HG02642 (cell line): ENCODE measurements at regions not wholly inside any gene's neighbourhood (a gene's known extent, or its start where the extent isn't known, plus 50 kb on each side); places are given as distances from the start of the nearest gene placed in this dataset.
A peak's percentile ranks its signal among the peaks of the same experiment; 100 is the strongest.

Experiments used
- ATAC-seq: cut with Tn5 transposase; IDR thresholded peaks from one replicate; pipeline ENCODE4 v1.9.1; 2021; ENCODE audit warnings: mild to moderate bottlenecking; ENCODE audit not compliant: unreplicated experiment, poor library complexity

DNA sequence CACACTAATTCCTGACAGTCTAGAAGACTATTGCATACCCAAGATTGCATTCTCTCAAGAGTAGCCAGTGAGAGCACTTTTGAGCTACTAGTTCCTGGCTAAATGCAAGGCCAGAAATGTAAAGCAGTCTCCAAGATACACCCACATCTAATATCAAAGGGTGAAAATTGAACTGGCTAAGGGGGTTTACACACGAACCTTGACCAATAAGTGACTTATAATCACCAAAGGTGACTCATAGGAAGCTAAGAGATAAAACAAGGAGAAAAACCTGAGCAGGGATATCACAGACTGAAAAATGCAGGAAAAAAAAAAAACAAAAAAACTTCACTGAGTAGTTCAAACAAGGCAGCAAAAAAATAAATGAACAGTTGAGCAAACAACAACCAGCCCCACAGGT is 172.2 kb upstream of the RRP15 start:
- no peak for ATAC-seq

DNA sequence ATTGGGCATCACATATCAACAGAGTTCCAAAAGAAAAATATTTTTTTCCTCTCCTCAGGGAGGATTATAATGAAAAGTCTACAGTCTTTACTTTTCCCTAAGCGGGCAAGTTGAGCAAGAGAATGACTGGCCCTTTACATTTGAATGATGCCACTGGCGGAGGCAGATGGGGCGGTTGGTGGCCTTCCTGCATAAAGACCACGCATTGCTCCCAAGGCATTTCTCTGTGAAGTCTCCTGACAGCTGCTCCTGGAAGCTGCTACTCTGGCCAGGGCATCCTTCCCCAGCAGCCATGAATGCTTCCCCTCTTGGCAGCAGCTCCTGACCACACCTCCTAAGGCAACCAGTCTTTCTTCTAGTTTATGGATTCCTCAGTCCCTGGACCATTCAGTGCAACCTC is 161.1 kb upstream of the RRP15 start:
- no peak for ATAC-seq

DNA sequence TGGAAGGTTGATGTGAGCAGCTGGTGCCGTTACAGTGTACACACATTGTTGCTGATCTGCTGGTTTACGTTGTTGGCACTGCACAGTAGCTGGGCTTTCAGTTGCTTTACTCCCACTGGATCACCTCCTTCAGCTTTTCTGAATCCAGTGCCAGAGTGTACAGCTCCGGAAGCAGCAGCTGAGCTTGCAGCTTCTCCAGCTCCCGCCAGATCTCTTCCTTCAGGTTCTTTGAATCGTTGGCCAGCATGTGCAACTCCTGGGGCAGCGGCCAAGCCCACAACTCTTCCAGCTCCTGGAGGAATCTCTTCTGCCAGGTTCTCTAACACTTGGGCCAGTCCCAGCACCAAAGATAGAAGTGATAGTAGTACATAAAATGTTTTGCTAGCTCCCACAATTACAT is 149.7 kb upstream of the RRP15 start:
- ATAC-seq: no peak

DNA sequence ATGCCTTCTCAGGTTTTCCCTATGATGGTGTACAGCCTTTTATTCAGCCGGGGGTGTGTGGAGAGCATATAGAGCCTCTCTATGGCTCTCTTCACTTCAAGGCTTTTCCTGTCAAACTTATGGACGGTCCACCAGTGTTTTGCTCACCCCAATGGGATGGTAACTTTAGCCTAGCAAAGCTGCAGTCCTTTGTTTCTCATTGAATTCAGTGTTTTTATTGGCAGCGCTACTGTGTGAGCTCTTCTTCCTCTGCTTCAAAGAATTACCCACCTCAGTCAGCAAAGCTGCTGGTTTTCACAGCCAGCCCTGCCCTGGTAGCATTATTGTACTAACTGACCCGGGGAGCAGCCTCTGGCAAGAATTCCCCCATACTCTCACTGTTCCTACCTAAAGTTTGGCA is 145.3 kb upstream of the RRP15 start:
- no peak for ATAC-seq

DNA sequence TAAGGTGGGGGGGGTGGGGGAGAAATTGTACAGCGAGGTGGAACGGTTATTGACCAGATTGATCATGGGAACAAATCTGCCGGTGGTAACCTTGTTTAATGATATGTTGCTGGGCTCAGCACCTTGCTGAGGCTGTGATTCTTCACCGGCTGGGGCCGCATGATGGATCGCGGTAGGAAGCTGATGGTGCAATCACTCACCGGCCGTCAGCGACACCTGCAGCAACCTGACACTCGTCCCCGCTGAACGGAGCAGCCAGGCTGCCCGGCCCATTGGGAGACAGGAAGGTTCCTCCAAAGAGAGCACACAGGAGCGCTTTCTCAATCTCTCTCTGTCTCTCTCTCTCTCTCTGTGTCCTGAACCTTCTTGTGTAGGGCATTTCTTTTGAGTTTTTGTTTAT is 128.5 kb upstream of the RRP15 start:
- no peak for ATAC-seq

DNA sequence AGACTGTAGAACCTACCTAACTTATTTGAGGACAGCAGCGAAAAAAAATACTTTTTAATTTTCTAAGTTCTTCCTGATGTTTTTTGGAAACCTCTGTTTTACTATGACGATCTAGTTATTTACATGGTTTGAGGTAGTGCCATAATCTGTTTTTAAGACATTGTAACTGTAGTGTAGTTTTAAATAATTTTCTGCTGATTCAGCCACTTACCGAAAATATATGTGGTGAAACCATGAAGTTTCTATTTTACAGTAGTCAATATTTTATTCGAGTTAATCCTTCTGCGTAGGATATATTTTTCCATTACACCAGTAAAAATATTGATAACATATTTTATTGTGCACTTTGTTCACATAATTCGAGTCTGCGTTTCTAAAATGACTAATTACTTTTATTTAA is 121.7 kb upstream of the RRP15 start:
- ATAC-seq: no peak

DNA sequence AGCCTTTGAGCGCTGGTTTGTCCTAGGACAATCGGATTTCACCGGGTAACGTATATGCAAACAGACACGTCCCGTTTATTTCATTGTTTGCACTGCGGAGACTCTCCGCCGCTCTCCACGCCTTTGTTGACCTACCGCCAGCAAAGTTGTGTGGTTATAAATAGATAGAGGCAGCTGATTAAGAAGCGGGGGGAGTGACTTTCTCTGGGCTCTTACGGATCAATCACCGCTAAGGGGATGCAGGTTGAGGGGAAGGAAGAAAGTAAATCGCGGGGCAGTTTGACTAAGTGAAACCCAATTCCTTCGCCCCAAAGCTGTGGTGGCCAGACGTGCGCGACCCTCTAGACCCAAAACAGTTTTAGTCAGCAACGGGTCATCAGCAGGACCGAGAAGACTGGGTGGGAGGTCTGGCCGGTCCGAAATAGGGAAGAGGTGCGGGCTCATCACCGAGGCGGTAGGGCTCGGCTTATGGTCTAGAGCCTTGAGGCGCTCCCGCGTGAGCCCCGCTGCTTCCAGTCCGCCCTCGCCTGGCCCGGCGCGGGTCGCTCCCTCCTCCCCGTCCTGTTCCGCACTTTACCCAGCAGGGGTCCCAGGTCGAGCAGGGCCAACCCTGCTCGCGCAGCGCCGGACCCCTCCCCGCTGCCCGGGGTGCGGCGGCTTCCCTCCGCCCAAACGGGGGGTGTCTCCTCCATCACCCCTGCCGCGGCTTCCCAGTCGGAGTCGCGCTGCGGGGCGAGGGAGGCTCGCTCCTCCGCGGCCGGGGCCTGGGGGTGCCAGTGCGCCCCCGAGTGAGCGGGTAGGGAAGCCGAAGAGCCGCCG is 120.8 kb upstream of the RRP15 start:
- peak; percentile 70 for ATAC-seq

DNA sequence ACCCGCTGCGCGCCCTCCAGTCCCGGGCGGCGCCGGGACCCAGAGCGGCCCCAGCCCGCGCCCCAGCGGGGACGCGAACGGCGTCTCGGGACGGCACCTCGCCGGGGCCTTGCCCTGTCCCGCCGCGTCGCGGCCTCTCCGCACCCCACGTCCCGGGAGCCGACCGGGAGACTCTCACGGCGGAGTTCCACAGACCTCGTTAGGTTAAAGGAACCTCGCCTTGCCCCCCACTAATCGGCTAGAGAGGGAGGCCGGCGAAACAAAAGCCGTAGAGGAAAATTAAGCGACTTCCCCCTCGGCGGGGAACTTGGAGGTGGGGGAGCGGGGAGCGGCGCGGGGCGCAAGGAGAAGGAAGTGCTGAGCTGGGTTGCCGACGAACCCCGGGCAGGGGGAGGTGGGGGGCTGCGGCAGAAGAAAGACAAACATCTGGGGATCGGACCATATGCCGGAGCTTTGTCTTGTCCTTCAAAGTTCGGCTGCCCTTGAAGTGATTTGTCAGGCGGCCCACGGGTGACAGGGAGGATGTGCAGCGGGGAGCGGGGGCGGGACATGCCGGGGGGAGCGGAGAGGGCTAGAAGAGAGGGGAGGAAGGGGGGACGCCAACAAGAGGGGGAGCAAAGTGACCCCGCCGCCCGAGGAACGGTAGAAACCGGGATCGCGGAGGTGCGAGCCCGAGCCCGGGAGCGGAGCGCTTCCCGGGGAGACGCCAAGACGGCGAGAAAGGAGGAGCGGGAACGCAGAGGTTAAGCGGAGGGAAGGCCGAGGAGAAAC is 120.0 kb upstream of the RRP15 start:
- peak; percentile 67 for ATAC-seq

DNA sequence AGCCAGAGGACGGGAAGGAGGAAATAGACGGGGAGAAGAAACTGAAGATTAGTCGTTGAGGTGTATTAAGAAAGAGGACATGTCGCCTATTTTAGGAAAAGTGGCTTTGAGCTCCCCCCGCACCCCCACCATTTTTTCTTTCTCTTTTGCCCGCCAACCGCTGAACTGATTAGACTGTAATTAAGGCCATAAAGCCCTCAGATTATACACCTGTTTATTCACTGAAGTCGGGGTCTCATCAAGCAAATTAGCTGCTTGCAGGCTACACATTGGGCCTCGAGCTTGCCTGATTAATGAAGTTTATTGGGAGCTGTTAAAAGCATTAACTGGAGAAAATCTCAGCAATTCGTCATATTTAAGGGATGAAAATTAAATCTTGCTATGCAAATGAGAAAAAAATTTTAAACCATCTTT is 119.4 kb upstream of the RRP15 start:
- no peak for ATAC-seq

DNA sequence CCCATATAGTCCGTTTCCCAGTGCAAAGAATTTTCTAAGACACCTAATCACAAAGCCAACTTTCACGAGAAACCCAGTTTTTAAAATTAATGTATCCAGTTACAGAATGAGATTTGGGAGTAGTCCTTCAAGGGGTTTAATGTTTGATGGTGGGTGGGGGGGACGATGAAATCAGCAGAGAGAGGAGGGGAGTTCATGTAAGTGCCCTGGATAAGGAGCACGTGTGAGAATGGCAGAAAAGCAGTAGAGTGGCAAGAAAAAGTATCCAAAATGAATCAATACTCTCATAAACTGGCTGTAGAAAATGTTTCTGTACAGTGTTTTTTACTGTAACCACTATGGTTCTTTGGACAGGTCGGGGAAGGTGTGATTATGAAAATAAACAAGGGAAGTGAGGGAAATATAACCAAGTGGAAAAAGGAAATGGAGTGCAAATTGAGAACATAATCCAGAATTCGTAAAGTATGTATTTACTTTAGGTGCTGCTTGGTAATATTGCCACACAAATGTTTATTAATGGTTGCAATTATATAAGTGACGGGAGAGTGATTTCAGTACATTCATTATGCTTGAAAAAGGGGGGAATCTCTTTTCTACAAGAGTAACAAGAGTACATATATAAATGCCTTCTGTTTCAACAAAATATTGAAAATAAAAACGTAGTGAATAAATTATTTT is 118.7 kb upstream of the RRP15 start:
- no peak for ATAC-seq

DNA sequence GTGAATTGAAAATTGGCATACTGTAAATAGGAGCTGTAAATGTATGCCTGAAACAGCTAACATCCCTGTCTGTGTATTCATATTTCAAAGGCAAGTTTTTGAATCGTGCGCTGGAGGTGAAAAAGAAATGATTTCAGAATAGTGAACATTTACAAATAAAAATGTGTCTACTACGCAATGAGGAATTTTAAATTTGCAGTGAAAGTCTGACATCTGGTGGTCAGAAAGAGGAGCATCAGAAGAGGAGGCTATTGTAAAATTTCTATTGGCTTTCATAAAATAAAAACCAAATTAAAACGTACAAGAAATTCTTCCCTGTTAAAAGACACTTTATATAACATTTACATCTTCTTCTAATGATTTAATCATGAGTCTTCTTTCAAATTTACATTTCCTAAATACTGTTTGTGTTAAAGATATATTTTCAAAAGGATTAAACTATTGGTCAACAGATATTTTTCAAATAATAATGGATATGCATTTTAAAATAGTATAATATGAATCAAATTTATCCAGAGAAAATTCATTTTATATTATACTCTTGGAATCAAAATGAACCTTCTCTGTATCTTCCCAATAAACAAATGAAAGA is 113.7 kb upstream of the RRP15 start:
- no peak for ATAC-seq

DNA sequence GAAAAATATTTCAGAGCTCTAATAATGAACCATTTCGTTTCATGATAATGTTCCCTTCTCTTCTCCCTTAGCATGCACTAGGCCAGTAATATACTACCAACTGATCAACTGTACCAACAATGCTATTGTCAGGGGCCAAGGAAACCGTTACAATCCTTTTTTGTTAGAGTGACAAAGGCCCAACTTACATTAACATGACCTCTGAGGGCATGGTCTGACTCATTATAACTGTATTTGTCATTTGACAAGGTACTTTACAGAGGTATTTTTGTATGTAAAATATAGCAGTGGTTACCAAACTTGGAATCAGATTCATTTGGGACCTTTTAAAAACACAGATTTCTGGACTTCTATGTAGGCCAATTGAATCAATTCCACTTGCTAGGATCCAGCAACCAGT is 102.6 kb upstream of the RRP15 start:
- ATAC-seq: no peak

DNA sequence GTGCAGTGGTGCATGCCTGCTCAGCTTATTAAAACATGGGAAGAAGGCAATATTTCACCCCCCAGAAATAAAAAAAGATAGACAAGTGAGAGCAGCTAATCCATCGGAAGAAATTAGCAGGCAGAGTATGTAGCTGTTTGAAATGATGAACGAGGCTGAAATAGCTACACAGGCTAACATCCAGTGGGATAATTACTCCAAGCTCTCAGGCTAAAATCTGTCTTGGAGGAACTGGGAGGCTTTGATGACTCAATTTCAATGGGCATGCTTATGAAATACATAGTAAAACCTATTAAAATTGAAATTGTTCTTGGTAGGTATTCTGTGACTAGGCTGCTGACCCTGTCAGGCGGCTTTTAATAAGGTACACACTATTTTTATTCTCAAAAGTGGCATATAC is 84.1 kb upstream of the RRP15 start:
- no peak for ATAC-seq

DNA sequence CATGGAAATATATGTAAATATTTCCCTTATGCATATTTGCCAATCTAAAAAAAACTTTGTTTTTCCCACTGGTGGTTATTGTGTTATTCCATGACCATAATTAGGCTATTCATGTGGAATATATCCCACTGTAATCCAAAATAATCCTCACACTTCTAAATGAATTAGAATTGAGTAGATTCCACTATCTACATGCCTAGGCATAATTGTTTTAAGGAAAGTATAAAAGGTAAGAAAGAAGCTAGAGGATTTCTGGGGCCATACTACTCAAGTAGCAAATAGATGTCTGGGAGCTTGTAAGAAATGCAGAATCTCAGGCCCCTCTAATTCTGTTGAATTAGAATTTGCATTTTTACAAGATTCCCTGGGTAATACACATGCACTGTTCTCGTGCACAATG is 83.5 kb upstream of the RRP15 start:
- no peak for ATAC-seq

DNA sequence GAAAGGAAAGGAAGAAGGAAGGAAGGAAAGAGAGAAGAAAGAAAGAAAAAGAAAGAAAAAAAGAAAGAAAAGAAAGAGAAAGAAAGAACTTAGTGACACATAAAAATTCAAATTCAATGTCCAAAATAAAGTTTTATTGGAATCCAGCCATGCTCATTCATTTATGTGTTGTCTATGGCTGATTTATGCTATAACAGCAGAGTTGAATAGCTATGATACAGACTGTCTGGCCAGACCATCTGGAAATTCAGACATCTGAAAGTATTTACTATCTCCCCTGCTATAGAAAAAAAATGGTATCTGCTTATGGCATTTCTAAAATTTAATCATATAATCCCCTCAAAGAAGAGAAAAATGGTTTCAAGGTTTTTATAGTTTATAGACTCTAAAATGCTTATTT is 79.4 kb upstream of the RRP15 start:
- no peak for ATAC-seq

DNA sequence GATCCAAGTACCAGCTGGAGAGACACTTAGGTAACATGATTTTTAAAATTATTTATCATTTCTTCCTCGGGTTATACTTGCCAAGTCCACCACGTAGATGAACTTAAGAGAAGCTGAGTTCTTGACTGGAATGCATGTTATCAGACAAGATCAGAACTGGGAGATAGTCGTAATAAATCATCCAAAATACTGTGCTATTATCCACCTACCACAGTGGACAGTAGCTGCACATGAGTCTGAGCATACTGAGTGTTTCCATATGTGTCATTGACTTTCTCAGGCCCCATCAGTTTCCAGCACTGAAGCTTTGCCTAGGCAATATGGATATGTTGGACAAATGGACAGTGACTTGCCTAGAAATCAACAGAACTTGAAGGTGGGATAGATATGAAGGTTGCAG is 77.9 kb upstream of the RRP15 start:
- no peak for ATAC-seq

DNA sequence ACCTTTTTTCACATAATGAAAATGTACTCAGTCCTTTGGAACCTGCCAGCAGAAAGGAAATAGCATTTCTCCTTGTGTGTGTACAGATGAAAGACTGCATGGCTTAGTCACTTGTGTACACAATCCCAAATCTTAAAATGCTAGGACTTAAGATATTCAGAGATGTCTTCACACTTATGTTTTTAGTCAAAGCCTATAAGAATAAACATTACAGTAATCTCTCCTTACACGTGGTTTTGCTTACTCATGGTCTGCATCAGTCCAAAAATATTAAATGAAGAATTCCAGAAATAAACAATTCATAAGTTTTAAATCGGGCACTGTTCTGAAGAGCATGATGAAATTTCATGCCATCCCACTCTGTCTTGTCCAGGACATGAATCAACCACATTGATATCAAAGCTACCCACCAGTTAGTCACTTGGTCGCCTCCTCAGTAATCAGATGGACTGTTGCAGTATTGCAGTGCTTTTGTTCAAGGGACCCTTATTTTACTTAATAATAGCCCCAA is 75.7 kb upstream of the RRP15 start:
- ATAC-seq: no peak

DNA sequence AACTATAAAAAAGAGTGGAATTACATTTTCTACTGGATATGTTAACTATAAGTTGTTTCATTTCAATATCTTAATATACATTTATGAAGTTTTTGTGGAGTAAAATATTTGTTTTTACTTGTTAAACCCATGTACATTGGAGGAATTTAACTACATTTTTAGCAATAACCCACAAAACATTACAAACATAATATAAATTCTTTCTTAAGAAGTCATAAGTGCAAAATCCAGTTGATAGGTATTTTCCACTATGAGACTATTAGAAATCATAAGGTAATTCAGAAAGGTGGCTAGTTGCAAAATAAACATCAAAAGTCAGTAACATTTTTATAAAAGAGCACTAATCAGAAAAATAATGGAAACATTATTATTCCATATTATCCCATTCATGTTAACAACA is 73.9 kb upstream of the RRP15 start:
- no peak for ATAC-seq

DNA sequence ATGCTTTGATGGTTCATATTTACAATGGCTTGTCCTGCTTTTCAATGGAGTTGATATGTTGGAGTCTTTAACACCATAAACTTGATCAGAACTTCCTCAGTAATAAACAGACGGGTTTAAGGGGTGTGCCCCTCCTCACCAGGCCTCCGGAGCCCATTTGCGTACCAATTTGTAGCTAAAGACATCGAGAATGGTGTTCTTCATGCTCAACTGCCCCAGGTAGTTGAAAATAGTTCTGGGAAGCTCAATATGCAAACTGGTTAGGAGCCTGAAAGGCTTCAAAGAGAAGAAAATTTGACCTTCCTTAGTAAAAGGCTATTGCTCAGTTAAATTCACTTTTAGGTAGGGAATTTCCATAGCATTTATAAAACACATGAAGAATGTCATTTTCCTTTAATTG is 68.1 kb upstream of the RRP15 start:
- no peak for ATAC-seq

DNA sequence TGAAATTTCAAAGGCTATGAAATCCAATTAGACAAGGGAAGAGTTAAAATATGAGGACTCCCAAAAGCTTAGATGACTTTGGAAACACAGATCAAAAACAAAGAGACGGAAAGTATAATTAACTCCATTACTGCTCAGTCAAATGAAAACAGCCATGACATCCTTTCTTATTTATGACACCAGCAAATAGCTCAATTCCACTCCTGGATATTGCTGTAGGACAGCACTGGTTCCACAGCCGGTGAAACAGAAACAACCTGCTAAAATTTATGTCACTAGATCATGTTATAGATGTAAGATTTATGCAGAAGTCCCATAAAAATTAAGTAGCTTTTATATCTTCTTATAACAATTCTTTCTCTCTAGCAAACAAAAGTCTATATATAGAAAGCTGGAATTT is 65.6 kb upstream of the RRP15 start:
- ATAC-seq: no peak

DNA sequence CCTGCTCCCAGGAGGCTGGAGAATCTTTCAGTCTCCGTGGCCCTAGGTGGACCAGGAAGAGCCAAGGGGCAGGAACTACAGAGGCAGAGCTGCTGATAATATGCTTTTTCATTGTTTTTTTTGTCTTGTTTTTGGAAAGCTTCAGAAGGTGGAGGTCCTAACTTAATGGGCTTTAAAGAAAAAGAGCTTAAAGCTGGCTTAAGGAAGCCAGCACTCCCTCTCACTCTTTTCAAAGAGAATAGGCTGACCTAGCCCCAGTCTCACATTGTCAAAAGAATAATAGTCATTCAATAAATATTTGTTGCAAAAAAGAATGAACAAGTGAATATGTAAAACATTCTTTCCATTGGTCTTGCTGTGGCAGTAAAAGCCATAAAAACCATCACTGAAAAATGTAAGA is 61.0 kb upstream of the RRP15 start:
- ATAC-seq: no peak
